Kidney glomerular epithelial cell (primary cell): ENCODE measurements at regions not wholly inside any gene's neighbourhood (a gene's known extent, or its start where the extent isn't known, plus 50 kb on each side); places are given as distances from the start of the nearest gene placed in this dataset.

Experiments used
- DNase-seq: peaks from one replicate; lab custom pipeline; 2025; lab: John Stamatoyannopoulos, UW

- no peak for DNase-seq
These were observed 582.6 kb downstream of the SOX6 start for GRCh38 chr11:15773476-15774387.

GRCh38 chr11:15774388-15774939 is 581.9 kb downstream of the SOX6 start:
- DNase-seq = no peak

GRCh38 chr11:15775015-15775541 is 581.3 kb downstream of the SOX6 start:
- no peak for DNase-seq

GRCh38 chr11:15775797-15776196 is 580.5 kb downstream of the SOX6 start:
- no peak for DNase-seq

GRCh38 chr11:15776366-15776765 is 580.0 kb downstream of the SOX6 start:
- DNase-seq = no peak

- DNase-seq = no peak
These were observed 576.8 kb downstream of the SOX6 start for GRCh38 chr11:15779518-15779917.

GRCh38 chr11:15780382-15780781 is 576.0 kb downstream of the SOX6 start:
- DNase-seq = no peak

- no peak for DNase-seq
These were observed 575.5 kb downstream of the SOX6 start for GRCh38 chr11:15780837-15781236.

GRCh38 chr11:15783619-15784018 is 572.7 kb downstream of the SOX6 start:
- no peak for DNase-seq

- peak; percentile 95 for DNase-seq
These were observed 563.0 kb downstream of the SOX6 start for GRCh38 chr11:15793043-15793996.

- no peak for DNase-seq
These were observed 561.8 kb downstream of the SOX6 start for GRCh38 chr11:15794361-15795150.

- no peak for DNase-seq
These were observed 561.0 kb downstream of the SOX6 start for GRCh38 chr11:15795378-15795777.

- peak; percentile 39 for DNase-seq
These were observed 556.1 kb downstream of the SOX6 start for GRCh38 chr11:15800111-15800800.

GRCh38 chr11:15801126-15801525 is 555.2 kb downstream of the SOX6 start:
- DNase-seq = no peak

GRCh38 chr11:15801616-15802015 is 554.7 kb downstream of the SOX6 start:
- no peak for DNase-seq

- no peak for DNase-seq
These were observed 550.6 kb downstream of the SOX6 start for GRCh38 chr11:15805726-15806125.

- DNase-seq = no peak
These were observed 550.1 kb downstream of the SOX6 start for GRCh38 chr11:15806217-15806616.

- DNase-seq = no peak
These were observed 548.5 kb downstream of the SOX6 start for GRCh38 chr11:15807827-15808226.

GRCh38 chr11:15810082-15810481 is 546.3 kb downstream of the SOX6 start:
- no peak for DNase-seq

- DNase-seq = no peak
These were observed 545.8 kb downstream of the SOX6 start for GRCh38 chr11:15810525-15810924.
